Epithelial cell of prostate (primary cell): ENCODE measurements at regions not wholly inside any gene's neighbourhood (a gene's known extent, or its start where the extent isn't known, plus 50 kb on each side); places are given as distances from the start of the nearest gene placed in this dataset.
"Not testable (repeated sequence)": the region's sequence is repeated elsewhere in the genome, so short reads cannot be mapped to it uniquely, and the experiment has no call there.

Experiments
- DNase-seq: peaks from one replicate; pipeline ENCODE4 v3.0.0-alpha.2; 2011; ENCODE audit warnings: low read depth, low spot score
- H3K27ac ChIP-seq: fragments of 450-650 bp; 2 replicates; pipeline ENCODE4 v1.5.1; 2017; ENCODE audit warnings: mild to moderate bottlenecking

GRCh38 chr3:39558775-39559306, 91.4 kb downstream of the MOBP start:
- DNase-seq: no peak
- no peak overlapping the region for H3K27ac ChIP-seq

GRCh38 chr3:39559543-39559942, 92.1 kb downstream of the MOBP start:
- no peak overlapping the region for H3K27ac ChIP-seq
- DNase-seq: no peak

GRCh38 chr3:39568508-39568907, 101.0 kb downstream of the MOBP start:
- H3K27ac ChIP-seq: no peak overlapping the region
- DNase-seq: no peak

GRCh38 chr3:39569095-39569494, 101.6 kb downstream of the MOBP start:
- DNase-seq: no peak
- no peak overlapping the region for H3K27ac ChIP-seq

- DNase-seq: no peak
- H3K27ac ChIP-seq: no peak overlapping the region
These were observed 105.9 kb downstream of the MOBP start for GRCh38 chr3:39573392-39573791.

DNA sequence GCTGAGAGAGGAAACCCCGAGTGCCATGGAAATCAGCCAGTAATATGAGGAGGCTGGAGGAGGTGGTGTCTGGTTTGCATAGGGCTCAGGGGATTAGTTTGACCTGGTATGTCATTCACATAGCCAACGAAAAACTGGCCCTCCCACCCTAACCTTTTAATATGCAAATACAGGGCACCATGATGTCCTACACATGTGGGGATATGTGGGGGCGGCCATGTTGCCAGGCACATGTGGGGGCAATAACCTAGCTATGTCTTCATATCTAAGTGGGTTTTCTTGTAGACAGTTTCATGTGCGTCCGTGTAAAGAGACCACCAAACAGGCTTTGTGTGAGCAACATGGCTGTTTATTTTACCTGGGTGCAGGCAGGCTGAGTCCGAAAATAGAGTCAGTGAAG, 110.1 kb downstream of the MOBP start:
- no peak for DNase-seq
- no peak overlapping the region for H3K27ac ChIP-seq

DNA sequence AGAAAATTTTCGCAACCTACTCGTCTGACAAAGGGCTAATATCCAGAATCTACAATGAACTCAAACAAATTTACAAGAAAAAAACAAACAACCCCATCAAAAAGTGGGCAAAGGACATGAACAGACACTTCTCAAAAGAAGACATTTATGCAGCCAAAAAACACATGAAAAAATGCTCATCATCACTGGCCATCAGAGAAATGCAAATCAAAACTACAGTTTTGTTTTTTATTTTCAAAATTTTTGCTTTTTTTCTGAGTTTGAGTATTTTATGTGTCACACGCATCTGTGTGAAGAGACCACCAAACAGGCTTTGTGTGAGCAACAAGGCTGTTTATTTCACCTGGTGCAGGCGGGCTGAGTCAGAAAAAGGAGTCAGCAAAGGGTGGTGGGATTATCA, 118.7 kb downstream of the MOBP start:
- DNase-seq, H3K27ac ChIP-seq: not testable (repeated sequence)

- H3K27ac ChIP-seq: no peak overlapping the region
- no peak for DNase-seq
These were observed 119.6 kb downstream of the MOBP start for GRCh38 chr3:39587113-39587512.

GRCh38 chr3:39590806-39591205, 123.3 kb downstream of the MOBP start:
- DNase-seq: no peak
- no peak overlapping the region for H3K27ac ChIP-seq

DNA sequence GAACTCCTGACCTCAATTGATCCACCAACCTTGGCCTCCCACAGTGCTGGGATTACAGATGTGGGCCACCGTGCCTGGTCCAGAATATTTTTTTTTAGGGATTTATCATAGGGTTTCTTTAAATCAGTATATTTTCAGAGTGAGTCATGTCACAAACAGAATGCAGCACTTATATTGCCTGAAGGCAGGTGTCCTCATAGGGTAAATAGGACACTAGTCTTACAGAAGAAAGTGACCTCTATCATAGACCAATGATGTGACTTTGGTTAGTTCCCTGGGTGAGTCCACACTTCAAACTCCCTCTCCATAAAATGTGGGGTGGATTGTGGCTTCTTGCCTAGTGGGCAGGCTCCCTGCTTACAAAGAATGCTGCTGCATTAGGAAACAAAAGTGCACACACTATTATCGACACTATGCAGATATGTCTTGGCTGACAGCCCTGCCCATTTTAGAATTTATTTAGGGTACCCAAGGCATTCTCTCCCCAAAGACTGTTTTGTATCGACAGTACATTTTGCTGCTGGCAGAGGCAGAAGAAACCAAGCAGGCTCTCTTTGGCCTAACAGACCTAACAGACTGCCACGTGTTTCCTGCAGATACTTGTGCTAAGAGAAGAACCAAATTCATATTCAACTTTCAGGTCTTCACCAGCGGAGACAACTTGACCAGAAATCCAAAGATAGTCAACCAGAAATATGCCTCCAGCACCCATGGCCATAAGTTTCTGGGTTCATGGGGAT, 125.0 kb downstream of the MOBP start:
- H3K27ac ChIP-seq: no peak overlapping the region
- DNase-seq: no peak

DNA sequence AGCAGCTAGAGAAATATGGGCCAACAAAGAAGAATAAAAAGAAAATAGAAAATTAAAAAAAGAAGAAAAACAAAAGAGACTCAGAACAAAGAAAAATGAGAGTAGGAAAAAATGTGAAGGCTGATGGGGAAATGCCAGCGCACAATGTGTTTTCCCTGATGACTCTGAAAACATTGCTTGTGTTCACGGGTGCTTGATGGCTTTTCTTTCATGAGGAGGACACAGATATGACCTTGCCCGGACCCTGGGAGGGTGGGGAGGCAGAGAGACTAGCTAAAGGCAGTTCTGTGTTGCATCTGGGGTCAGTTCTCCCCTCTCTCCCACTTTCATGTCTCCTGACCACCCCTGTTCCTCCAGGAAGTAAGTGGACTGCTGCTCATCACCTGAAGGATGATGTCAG, 125.9 kb downstream of the MOBP start:
- no peak for DNase-seq
- no peak overlapping the region for H3K27ac ChIP-seq

DNA sequence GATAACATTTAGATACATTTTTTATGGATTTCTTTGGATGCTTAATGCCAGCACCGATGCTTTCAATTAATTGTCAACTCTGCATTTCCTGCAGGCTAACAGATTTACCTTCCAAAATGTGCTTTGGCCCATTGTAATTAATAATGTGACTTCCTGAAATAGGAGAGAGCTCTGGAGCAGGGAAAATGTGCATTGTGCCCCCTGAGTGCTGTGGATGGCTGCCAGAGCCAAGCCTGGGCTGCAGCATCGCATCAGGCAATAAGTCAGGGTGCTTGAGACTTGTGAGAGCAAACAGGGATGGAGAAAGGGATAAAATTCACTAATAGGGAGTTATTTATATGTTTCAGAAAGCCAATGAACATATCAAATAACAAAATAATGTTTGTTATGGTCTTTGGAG, 133.8 kb downstream of the MOBP start:
- DNase-seq: no peak
- H3K27ac ChIP-seq: no peak overlapping the region

DNA sequence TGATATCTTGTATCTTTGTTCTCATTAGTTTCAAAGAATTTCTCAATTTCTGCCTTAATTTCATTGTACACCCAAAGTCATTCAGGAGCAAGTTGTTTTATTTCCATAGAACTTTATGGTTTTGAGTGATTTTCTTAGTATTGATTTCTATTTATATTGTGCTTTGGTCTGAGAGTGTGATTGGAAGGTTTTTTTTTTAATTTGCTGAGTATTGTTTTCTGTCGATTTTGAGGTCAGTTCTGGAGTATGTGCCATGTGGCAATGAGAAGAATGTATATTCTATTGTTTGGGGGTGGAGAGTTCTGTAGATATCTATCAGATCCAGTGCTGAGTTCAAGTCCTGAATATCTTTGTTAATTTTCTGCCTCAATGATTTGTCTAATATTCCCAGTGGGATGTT, 138.4 kb downstream of the MOBP start:
- no peak overlapping the region for H3K27ac ChIP-seq
- no peak for DNase-seq

DNA sequence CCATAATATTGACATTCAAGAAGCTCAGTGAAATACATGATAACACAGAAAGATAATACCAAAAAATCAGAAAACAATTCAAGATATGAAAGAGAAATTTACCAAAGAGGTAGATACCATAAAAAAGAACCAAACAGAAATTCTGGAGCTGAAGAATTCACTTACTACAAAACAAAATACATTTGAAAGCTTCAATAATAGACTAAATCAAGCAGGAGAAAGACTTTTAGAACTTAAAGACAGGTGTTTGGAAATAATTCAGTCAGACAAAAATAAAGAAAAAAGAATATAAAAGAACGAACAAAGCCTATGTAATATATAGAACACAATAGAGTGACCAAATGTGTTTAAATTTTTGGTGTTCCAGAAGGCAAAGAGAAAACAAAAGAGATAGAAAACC, 158.7 kb downstream of the MOBP start:
- no peak overlapping the region for H3K27ac ChIP-seq
- DNase-seq: no peak

GRCh38 chr3:39631136-39631535, 163.7 kb downstream of the MOBP start:
- no peak for DNase-seq
- no peak overlapping the region for H3K27ac ChIP-seq

GRCh38 chr3:39637807-39638206, 170.3 kb downstream of the MOBP start:
- H3K27ac ChIP-seq: peak overlapping the region; percentile 5
- peak; percentile 10 for DNase-seq

DNA sequence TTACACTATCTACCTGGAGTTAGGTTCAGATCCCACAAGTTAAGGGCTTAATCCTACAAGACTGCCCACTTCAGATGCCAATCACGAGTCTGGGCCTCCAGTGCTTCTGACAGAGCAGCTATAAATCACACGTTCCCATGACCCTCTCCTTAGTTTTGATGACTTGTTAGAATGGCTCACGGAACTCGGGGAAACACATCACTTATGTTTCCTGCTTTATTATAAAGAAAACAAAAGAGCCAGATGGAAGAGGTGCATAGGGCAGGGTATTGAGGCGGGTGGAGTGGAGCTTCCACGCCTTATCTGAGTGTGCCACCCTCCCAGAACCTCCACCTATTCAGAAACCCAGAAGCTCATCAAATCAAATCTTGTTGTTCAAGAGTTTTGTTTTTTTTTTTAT, 170.8 kb downstream of the MOBP start:
- no peak for DNase-seq
- peak overlapping the region; percentile 5 for H3K27ac ChIP-seq

DNA sequence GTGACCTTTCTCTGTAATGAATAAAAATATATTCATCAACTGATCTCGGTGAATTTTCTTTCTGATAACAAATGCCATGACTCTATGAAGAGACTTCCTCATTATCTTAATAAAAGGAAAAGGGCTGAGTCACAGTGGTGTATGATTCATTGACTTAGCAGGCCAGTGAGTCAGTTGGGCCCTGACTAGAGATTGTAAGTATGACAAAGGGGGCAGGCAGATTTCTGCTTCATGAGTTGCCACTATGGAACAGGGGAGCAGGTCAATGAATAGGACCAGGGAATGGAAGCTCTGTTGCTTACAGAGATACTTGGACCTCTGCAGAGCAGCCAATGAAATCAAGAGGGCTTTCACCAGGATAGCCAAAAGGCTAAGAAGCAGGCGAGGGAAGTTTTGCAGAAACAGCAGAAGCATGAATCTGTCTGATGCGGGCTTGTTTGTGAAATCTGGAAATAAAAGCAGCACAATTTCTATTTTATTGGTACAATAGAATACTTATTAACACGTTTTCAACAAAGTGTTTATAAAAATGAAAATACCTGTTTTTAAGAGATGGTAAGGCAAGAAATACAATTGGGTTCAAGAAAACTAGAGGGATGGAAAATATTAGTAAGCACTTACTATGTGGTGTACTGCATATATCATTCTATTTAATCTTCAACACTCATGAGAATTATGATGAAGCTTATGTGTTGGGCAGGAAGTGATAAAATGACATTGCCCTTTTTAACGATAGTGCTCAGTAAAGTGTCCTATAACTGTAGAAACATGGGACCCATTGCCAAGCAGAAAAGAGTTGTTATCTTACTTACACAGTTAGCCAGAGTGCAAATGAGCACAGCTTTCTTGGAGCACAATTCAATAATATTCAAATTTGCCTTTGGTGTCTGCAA, 169.8 kb upstream of the MYRIP start:
- H3K27ac ChIP-seq: peak overlapping the region; percentile 5
- peak; percentile 86 for DNase-seq

DNA sequence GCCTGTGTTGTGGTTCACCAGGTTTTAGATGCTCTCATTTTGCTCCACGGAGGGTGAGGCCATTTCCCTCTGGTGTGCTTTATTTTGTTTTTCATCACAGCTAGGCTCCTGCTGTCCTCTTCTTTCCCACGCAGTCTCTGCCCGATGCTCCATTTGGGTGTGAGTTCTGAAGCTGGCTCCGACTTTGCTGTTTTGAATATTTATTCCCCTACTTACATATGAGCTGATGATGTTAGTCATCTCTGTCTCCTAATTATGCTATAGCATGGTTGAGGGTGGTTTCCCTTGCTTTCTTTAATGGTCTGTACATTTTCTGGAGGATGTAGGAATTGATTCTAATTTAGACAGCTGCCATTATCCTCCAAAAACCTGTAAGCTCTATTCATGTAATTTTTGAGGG, 168.1 kb upstream of the MYRIP start:
- no peak overlapping the region for H3K27ac ChIP-seq
- DNase-seq: no peak

DNA sequence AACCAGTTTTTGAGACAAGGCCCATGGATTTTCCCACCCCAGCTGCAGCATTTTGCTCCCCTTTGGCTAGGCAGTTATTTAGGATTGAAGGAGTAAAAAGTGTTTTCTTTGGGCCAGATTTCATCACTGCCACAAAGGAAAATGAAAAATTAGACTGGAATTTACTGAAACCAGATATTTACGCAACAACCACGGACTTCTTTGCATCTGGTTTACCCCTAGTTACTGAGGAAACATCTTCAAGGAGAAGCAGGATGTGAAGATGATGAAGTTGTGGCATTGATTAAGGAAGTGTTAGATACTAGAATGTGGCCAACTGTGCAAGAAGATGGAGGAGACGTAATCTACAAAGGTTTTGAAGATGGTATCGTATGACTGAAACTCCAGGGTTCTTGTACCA, 165.2 kb upstream of the MYRIP start:
- DNase-seq: no peak
- H3K27ac ChIP-seq: no peak overlapping the region

DNA sequence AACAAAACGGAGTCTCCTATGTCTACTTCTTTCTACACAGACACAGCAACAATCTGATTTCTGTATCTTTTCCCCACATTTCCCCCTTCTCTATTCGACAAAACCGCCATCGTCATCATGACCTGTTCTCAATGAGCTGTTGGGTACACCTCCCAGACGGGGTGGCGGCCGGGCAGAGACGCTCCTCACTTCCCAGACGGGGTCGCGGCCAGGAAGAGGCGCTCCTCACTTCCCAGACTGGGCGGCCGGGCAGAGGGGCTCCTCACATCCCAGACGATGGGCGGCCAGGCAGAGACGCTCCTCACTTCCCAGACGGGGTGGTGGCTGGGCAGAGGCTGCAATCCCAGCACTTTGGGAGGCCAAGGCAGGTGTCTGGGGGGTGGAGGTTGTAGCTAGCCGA, 158.2 kb upstream of the MYRIP start:
- H3K27ac ChIP-seq, DNase-seq: not testable (repeated sequence)
